CD4-positive, alpha-beta T cell treated with Interleukin-4 for 4 hours (primary cell): ENCODE measurements at regions not wholly inside any gene's neighbourhood (a gene's known extent, or its start where the extent isn't known, plus 50 kb on each side); places are given as distances from the start of the nearest gene placed in this dataset.
A peak's percentile ranks its signal among the peaks of the same experiment; 100 is the strongest.
"Not testable (repeated sequence)": the region's sequence is repeated elsewhere in the genome, so short reads cannot be mapped to it uniquely, and the experiment has no call there.

ENCODE experiments used
- DNase-seq: peaks from one replicate; pipeline ENCODE4 v3.0.0-alpha.2; 2020

DNA sequence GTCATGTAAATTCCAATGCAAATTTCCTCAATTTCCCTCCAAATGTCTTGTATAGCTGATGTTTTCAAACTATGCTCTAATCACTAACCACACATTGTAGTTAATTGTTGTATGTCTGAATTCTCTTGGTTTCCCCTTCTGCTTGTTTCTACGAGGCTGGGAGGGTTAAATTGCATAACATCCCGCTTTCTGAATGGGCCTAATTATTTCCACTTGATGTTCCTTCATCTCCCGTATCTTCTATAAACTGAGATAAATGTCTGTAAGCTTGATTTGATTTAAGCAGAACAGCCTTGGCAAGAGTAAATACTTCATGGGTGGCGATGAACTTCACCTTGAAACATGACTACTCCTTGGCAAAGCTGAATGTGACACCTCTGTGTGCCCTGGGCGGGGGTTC is 72.2 kb downstream of the SERINC2 start:
- DNase-seq: no peak

DNA sequence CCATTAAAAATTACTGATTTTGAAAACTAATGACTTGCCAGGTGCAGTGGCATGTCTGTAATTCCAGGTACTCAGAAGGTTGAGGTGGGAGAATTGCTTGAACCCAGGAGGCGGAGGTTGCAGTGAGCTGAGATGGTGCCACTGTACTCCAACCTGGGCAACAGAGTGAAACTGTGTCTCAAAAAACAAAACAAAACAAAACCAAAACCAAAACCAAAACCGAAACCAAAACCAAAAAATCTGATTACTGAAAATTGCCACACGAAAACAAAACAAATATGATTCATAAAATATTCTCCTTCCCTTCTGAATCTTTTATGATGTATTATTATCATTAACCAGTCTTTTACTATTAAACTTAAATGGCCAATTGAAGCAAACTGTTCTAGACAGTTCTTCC is 74.1 kb downstream of the SERINC2 start:
- DNase-seq: peak; percentile 51

DNA sequence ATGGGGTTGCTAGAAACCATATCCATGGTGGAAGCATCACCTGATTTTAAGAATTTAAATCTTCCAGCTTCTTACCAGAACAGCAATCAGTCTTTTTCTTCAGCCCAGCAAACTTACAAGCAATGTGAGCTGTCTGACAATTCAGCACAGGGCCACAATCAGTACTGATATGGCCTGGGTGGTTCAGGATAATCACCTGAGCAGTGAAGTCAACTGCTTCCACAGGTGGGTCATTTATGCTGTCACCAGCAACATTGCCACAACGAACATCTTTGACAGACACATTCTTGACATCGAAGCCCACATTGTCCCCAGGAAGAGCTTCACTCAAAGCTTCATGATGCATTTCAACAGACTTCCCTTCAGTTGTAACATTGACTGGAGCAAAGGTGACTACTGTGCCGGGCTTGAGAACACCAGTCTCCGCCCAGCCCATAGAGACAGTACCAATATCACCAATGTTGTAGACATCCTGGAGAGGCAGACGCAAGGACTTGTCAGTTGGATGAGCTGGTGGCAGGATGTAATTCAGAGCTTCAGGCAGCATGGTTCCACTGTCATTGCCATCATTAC is 74.8 kb downstream of the SERINC2 start:
- no peak for DNase-seq

DNA sequence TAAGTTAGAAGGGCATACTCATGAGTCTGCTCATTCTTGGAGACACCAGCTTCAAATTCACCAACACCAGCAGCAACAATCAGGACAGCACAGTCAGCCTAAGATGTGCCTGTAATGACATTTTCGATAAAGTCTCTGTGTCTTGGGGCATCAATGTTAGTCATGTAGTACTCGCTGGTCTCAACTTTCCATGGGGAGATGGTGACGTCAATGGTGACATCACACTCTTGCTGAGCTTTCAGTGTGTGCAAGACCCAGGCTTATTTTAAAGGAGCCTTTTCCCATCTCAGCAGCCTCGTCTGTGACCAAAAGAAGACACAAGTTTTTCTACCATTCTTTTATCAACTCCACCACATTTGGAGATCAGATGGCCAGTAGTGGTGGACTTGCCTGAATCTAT is 75.5 kb downstream of the SERINC2 start:
- no peak for DNase-seq

GRCh38 chr1:31489575-31489974 is 76.6 kb downstream of the SERINC2 start:
- not testable (repeated sequence) for DNase-seq

DNA sequence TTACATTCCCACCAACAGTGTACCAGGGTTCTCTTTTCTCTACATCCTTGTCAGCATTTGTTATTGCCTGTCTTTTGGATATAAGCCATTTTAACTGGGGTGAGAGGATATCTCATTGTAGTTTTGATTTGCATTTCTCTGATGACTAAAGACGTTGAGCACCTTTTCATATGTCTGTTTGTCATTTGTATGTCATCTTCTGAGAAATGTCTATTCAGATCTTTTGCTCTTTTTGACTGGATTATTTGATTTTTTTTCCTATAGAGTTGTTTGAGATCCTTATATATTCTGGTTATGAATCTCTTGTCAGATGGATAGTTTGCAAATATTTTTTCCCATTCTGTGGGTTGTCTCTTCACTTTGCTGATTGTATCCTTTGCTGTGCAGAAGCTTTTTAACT is 77.6 kb downstream of the SERINC2 start:
- not testable (repeated sequence) for DNase-seq

DNA sequence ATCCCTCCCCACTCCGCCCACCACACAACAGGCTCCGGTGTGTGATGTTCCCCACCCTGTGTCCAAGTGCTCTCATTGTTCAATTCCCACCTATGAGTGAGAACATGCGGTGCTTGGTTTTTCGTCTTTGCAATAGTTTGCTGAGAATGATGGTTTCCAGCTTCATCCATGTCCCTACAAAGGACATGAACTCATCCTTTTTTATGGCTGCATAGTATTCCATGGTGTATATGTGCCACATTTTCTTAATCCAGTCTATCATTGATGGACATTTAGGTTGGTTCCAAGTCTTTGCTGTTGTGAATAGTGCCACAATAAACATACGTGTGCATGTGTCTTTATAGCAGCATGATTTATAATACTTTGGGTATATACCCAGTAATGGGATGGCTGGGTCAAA is 81.0 kb upstream of the TINAGL1 start:
- not testable (repeated sequence) for DNase-seq

- DNase-seq: not testable (repeated sequence)
These were observed 80.5 kb upstream of the TINAGL1 start for GRCh38 chr1:31495770-31496169.

- no peak for DNase-seq
These were observed 78.7 kb upstream of the TINAGL1 start for GRCh38 chr1:31497601-31498000.

DNA sequence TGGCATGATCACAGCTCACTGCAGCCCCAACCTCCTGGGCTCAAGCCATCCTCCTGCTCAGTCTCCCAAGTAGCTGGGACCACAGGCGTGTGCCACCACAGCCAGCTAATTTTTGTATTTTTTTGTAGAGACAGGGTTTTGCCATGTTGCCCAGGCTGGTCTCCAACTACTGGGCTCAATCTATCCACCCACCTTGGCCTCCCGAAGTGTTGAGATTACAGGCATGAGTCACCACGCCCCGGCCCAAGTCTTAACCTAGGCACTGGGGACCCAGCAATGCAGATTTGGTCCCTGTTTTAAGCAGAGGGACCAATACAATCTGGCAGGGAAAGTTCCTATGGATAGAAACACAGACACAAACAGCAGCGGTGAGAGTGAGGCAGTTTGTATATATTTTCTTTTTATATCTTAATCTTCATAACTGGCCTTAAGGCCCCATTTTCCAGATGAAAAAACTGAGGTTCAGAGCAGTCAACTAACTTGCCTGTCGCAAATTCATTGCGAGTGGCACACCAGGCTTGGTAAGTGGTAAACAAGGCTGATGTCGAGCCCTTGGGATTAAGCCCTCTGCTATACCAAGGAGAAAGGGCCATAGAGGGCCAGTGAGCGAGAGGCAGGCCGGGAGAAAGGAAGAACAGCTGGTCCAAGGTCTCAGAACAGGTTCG is 77.8 kb upstream of the TINAGL1 start:
- no peak for DNase-seq

DNA sequence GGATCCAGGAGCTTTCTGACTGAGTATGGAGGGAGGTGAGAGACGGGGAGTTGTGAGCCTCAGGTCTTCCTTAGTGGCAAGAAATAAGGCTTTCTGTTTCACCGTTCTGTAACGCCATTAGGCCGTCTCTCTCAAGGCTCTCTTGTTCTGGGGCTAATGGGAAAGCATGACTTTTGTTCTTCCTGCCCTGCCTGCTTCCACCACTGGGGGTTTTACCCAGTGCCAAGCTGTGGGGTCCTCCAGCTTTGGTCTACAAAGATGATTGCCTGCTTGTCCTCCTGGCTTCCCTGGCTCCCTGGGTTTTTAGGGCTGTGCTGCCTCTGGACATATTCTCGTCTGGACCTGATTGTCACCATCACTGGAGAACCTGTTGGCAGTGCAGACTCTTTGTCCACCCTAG is 74.8 kb upstream of the TINAGL1 start:
- DNase-seq: no peak

DNA sequence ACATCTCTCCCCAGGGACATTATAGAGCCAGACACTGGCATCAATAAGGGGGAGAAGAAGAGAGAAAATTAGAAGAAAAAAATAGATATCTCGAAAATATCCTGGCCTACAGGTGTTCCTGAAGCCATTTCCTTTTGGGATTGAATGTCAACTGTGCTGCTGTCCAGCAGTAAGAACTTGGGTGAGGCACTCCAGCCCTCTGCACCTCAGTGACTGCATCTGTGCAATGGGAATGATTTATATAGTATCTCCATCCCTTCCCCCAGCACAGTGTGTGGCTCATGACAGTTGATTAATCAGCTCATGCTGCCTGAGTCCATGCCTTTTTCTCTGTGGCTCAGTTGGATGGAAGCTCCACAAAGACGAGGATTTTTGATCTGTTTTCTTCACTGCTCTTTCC is 74.1 kb upstream of the TINAGL1 start:
- no peak for DNase-seq

DNA sequence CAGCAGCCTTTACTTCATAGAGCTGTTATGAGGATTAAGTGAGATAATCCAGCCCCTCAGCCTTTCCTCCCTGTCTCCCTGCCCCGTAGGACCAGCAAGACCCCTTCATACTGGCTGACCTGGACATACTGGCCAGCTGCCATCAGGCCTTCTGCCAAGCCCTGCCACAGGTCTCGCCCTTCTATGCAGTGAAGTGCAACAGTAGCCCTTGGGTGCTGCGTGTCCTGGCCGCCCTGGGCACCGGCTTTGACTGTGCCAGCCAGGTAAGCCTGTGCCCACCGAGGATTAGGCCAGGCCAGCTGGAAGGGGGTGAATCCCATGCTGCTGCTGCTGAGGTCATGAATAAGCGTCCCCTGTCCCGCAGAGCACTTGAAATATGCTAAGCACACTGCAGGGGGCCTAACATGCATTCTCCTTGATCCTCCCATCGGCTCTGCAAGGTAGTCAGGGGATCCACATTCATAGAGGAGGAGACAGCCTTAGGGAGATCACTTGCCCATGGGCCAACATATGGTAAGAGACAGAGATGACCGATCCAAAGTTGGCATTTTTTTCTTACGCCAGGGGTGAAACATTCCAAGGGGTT is 73.3 kb upstream of the TINAGL1 start:
- no peak for DNase-seq

DNA sequence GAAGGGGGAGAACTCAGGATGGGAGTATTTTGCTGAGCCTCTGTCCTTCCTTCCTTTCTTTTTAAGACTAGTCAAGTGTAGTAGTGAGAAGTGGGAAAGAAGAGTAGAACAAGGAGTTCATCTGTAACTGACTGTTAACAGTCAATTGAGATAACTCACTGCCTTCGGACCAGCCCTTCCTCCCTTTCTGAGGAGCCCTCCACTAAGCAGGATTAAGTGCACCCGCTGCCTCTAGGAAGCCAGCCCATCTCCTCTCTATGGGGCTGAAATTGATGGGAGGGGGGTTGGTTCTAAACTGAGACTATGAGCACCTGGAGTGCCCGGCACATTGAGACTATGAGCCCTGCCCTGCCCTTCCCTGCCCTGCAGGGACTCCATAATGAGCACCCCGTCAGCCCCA is 72.7 kb upstream of the TINAGL1 start:
- no peak for DNase-seq

- DNase-seq: no peak
These were observed 72.3 kb upstream of the TINAGL1 start for GRCh38 chr1:31504001-31504400.

DNA sequence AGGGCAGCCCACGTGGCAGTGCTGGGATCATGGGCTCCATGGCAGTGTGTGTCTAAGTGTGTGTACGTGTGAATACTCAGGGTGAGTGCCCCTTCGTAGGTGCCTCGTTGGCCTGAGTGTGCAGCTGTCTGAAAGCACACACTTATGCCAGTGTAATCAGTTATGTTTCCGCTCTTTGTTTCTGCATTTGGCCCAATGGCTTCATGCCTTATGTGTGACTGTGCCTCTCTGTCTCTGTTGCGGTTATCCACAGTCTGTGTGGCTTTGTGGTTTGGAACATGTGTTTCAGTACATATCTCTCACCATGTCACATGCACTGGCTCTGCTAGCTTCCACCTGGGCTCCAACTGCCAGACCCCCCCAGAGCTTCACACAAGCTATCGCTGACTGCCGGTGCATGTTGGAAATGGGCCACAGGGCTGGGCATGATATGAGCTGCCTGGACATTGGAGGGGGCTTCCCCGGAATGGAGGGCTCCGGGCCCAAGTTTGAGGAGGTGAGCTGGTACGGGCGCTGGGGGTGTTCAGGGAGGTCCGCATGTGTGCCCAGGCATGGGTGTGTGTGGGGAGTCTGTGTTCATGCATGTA is 70.3 kb upstream of the TINAGL1 start:
- DNase-seq: no peak

- DNase-seq: no peak
These were observed 69.1 kb upstream of the TINAGL1 start for GRCh38 chr1:31507221-31507620.

GRCh38 chr1:31507676-31508530 is 68.4 kb upstream of the TINAGL1 start:
- no peak for DNase-seq

- DNase-seq: no peak
These were observed 66.9 kb upstream of the TINAGL1 start for GRCh38 chr1:31509124-31510072.

- DNase-seq: no peak
These were observed 66.0 kb upstream of the TINAGL1 start for GRCh38 chr1:31510304-31510703.

- no peak for DNase-seq
These were observed 65.2 kb upstream of the TINAGL1 start for GRCh38 chr1:31510853-31511789.
